Vagina (tissue), 1 donor: ENCODE measurements at regions not wholly inside any gene's neighbourhood (a gene's known extent, or its start where the extent isn't known, plus 50 kb on each side); places are given as distances from the start of the nearest gene placed in this dataset. TPM values are rescaled to one million over a fixed set of nuclear protein-coding genes. Genes with fewer than 3 reads are reported as not detected.

Source experiments
- small RNA-seq: library from RNA; depleted of rRNA; stranded (forward); fragments of <200 nt; gene quantifications from one replicate; pipeline ENCODE3, GENCODE V24; 2016

Small RNAs in the stretch of these regions (small RNA-seq; reads per million reads assigned to genes)
- gene UBE2V1P10 = not detected
